Subcutaneous abdominal adipose tissue (tissue), 5 donors: ENCODE measurements at regions not wholly inside any gene's neighbourhood (a gene's known extent, or its start where the extent isn't known, plus 50 kb on each side); places are given as distances from the start of the nearest gene placed in this dataset.

Source experiments
- H3K27ac ChIP-seq: one replicate; pipeline ENCODE4 v1.7.0; 2013; ENCODE audit warnings: low read depth, mild to moderate bottlenecking, inconsistent platforms, low read length, moderate library complexity
- H3K27me3 ChIP-seq, 5 donors: one replicate each; pipeline ENCODE4 v1.7.0; 2013; ENCODE audit warnings: low read length in 5 of 5, inconsistent platforms in 1 of 5; ENCODE audit not compliant: control insufficient read depth in 5 of 5, insufficient read depth in 4 of 5
- H3K36me3 ChIP-seq, 5 donors: one replicate each; pipeline ENCODE4 v1.7.0; 2013; ENCODE audit warnings: low read length in 5 of 5; ENCODE audit not compliant: control insufficient read depth in 5 of 5, insufficient read depth in 5 of 5
- H3K4me1 ChIP-seq, 5 donors: one replicate each; pipeline ENCODE4 v1.7.0; 2013; ENCODE audit warnings: low read length in 5 of 5, mild to moderate bottlenecking in 3 of 5, moderate library complexity in 1 of 5; ENCODE audit not compliant: control insufficient read depth in 5 of 5, insufficient read depth in 5 of 5
- H3K4me3 ChIP-seq, 5 donors: one replicate each; pipeline ENCODE4 v1.7.0; 2013; ENCODE audit warnings: low read length in 5 of 5, low read depth in 1 of 5
- H3K9ac ChIP-seq, 5 donors: one replicate each; pipeline ENCODE4 v1.7.0; 2013; ENCODE audit warnings: low read length in 5 of 5, mild to moderate bottlenecking in 4 of 5, moderate library complexity in 3 of 5
- H3K9me3 ChIP-seq, 5 donors: one replicate each; pipeline ENCODE4 v1.7.0; 2013; ENCODE audit warnings: low read length in 5 of 5; ENCODE audit not compliant: control insufficient read depth in 5 of 5
- donor health status: healthy.
- donor health status: healthy.
- donor health status: healthy.
- donor health status: healthy.
- donor health status: healthy.

GRCh38 chr4:105014234-105014633 is 132.4 kb upstream of the TET2 start:
- H3K4me1 ChIP-seq, result no peaks in the 10 kb centered on the region
- H3K27me3 ChIP-seq, result no peaks in the 10 kb centered on the region
- no peak overlapping the region for H3K27ac ChIP-seq
- H3K36me3 ChIP-seq, result no peaks in the 10 kb centered on the region
- no peak overlapping the region for H3K9ac ChIP-seq
- no peak overlapping the region for H3K4me3 ChIP-seq
- no peaks in the 10 kb centered on the region for H3K9me3 ChIP-seq

- Histone ChIP-seq H3K36me3 (no peaks in the 10 kb centered on the region), H3K9ac (no peak overlapping the region), H3K27ac (no peak overlapping the region), H3K27me3 (no peaks in the 10 kb centered on the region), H3K4me1 (no peaks in the 10 kb centered on the region), H3K4me3 (no peak overlapping the region), H3K9me3 (no peaks in the 10 kb centered on the region)
Observed at GRCh38 chr4:105014635-105015034, 132.0 kb upstream of the TET2 start.

DNA sequence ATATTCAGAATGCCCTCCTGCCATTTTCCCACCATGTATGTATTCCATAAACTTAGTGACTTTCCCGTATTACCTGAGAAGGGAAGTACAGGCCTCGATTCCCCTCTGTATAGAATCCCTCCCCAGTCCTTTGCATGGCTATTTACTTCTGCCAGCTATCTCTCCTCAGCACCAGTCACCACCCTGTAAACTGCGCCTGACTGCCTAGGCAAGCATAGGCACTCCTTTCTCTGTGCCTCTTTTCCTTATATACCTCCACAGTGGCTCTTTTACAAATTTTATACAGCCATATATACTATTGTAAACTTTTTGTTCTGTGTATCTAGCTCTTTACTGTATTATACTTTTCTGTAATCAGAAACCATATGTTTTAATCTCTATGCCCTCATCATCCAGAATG is 130.9 kb upstream of the TET2 start:
- Histone ChIP-seq H3K4me1 (no peaks in the 10 kb centered on the region), H3K36me3 (no peaks in the 10 kb centered on the region), H3K27ac (no peak overlapping the region), H3K27me3 (no peaks in the 10 kb centered on the region), H3K9me3 (no peaks in the 10 kb centered on the region), H3K9ac (no peak overlapping the region), H3K4me3 (no peak overlapping the region)

DNA sequence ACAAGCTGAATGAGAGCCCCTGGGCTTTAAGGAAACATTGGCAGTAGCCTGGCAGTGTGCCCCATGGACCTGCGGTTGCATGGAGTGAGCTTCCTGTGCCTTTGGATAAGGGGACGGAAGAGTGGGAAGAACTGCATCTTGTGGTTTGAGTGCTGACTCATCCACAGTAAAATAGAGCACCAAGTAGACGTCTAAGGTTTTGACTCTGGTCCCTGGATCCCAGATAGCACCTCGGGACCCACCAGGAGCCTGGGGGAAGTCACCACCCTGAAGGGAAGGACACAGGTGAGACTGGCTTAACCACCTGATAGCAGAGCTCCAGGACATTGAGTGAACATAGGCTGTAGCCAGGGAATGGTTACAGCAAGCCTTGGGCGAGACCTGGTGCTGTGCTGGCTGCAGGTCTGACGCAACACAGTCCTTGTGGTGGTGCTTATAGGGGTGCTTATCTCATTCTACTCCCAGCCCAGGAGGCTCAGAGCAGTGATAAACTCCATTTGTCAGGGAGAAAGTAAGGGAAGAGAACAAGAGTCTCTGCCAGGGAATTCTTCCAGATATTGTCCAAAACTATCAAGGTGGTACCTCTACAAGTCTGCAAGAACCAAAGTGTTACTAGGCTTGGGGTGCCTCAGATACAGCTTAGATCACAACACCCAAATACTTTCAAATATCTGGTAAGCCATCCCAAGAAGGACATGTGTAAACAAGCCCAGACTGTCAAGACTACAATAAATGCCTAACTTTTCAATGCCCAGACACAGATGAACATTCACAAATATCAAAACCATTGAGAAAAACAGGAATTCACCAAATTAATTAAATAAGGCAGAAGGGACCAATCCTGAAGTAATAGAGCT is 123.6 kb upstream of the TET2 start:
- H3K27ac ChIP-seq, result no peak overlapping the region
- H3K9ac ChIP-seq, result no peak overlapping the region
- no peaks in the 10 kb centered on the region for H3K36me3 ChIP-seq
- H3K27me3 ChIP-seq, result no peaks in the 10 kb centered on the region
- no peaks in the 10 kb centered on the region for H3K4me1 ChIP-seq
- H3K4me3 ChIP-seq, result no peak overlapping the region
- peaks cover 3 to 13% (median 10%) of the 10 kb centered on the region in 5 donors for H3K9me3 ChIP-seq

DNA sequence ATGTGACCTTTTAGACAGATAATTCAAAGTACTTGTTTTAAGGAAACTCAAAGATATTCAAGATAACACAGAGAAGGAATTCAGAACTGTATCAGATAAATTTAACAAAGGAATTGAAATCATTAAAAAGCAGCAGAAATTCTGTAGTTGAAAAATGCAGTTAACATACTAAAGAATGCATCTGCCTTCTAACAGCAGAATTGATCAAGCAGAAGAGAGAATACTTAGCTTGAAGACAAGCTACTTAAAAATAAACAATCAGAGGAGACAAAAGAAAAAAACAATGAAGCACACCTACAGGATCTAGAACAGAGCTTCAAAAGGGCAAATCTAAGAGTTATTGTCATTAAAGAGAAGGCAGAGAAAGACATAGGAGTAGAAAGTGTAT is 123.0 kb upstream of the TET2 start:
- no peak overlapping the region for H3K4me3 ChIP-seq
- no peak overlapping the region for H3K27ac ChIP-seq
- H3K36me3 ChIP-seq, result no peaks in the 10 kb centered on the region
- no peaks in the 10 kb centered on the region for H3K4me1 ChIP-seq
- H3K9me3 ChIP-seq, result peaks cover 3 to 13% (median 10%) of the 10 kb centered on the region in 5 donors
- H3K9ac ChIP-seq, result no peak overlapping the region
- no peaks in the 10 kb centered on the region for H3K27me3 ChIP-seq

- Histone ChIP-seq H3K27ac (no peak overlapping the region), H3K9me3 (peaks cover 3 to 13% (median 10%) of the 10 kb centered on the region in 5 donors), H3K4me1 (no peaks in the 10 kb centered on the region), H3K36me3 (no peaks in the 10 kb centered on the region), H3K27me3 (no peaks in the 10 kb centered on the region), H3K4me3 (no peak overlapping the region), H3K9ac (no peak overlapping the region)
Observed at GRCh38 chr4:105025263-105026017, 121.2 kb upstream of the TET2 start.

DNA sequence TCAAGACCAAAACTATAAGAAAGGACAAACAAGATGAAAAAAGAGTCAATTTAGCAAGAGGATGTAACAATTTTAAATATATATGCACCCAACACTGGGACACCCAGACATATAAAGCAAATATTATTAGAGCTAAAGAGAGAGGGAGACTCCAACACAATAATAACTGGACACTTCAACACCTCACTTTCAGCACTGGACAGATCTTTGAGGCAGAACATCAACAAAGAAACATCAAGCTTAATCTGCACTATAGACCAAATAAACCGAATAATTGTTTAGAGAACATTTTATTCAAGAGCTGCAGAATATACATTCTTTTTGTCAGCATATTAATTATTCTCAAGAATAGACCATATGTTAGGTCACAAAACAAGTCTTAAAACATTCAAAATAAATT is 109.7 kb upstream of the TET2 start:
- no peaks in the 10 kb centered on the region for H3K27me3 ChIP-seq
- no peak overlapping the region for H3K4me3 ChIP-seq
- H3K4me1 ChIP-seq, result no peaks in the 10 kb centered on the region
- no peak overlapping the region for H3K27ac ChIP-seq
- no peaks in the 10 kb centered on the region for H3K36me3 ChIP-seq
- H3K9ac ChIP-seq, result no peak overlapping the region
- peaks cover 0 to 3% (median 0%) of the 10 kb centered on the region in 5 donors for H3K9me3 ChIP-seq

DNA sequence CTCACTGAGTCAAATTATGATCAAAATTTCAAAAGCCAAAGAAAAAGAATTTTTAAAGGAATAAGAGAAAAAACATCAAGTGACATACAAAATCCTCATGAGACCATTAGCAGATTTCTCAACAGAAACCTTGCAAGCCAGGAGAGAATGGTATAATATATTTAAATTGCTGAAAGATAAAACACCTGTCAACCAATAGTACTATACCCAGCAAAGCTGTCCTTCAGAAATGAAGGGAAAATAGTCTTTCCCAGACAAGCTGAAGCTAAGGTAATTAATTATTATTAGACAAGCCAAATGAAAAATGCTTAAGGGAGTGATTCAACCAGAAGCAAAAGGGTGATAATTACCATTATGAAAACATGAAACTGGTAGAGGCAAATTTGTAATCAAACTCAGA is 104.2 kb upstream of the TET2 start:
- no peaks in the 10 kb centered on the region for H3K36me3 ChIP-seq
- no peaks in the 10 kb centered on the region for H3K27me3 ChIP-seq
- H3K4me3 ChIP-seq, result no peak overlapping the region
- H3K27ac ChIP-seq, result no peak overlapping the region
- no peak overlapping the region for H3K9ac ChIP-seq
- no peaks in the 10 kb centered on the region for H3K4me1 ChIP-seq
- H3K9me3 ChIP-seq, result peaks cover 5 to 19% (median 8%) of the 10 kb centered on the region in 5 donors

- Histone ChIP-seq H3K27me3 (no peaks in the 10 kb centered on the region), H3K36me3 (no peaks in the 10 kb centered on the region), H3K4me3 (no peak overlapping the region), H3K27ac (no peak overlapping the region), H3K4me1 (no peaks in the 10 kb centered on the region), H3K9me3 (peaks cover 0 to 4% (median 0%) of the 10 kb centered on the region in 5 donors), H3K9ac (no peak overlapping the region)
Observed at GRCh38 chr4:105050896-105051295, 95.8 kb upstream of the TET2 start.

DNA sequence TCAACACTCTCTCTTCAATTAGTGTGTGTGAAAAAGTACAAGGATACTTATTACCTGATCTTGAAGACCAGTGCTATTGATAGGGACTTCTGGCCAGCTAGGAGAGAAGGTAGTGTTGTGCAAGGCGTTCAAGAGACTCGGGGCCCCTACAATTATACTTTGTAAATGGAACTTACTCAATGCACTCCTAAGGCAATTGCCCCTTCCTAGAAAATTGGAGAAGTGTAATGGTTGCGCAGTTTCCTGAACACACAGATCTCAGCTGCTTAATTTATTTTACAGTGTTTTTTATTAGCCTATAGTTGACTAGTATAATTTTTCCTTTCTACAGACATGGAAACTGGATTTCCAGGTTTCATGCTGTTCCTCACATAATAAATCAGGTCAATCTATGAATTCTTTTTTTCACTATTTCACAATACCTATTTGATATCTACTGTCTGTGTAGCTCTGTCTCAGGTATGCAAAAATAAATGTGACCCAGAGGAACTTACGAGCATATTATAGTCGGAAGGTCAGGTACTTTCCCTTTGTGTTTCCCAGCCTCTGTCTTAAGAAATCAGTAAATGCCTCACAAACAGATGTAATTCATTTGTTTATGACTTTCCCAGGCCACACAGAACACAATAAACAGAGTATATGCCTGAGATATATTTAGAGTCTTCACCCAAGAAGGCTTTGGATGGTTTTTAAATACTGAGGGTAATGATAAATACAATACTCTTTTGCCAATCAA is 89.1 kb upstream of the TET2 start:
- H3K4me3 ChIP-seq, result no peak overlapping the region
- H3K9ac ChIP-seq, result no peak overlapping the region
- no peak overlapping the region for H3K27ac ChIP-seq
- H3K4me1 ChIP-seq, result peaks cover 0 to 12% (median 0%) of the 10 kb centered on the region in 5 donors
- no peaks in the 10 kb centered on the region for H3K9me3 ChIP-seq
- no peaks in the 10 kb centered on the region for H3K27me3 ChIP-seq
- no peaks in the 10 kb centered on the region for H3K36me3 ChIP-seq
